ENCODE measurements at regions not wholly inside any gene's neighbourhood (a gene's known extent, or its start where the extent isn't known, plus 50 kb on each side); places are given as distances from the start of the nearest gene placed in this dataset.

GRCh38 chr5:15064396-15064795 is 192.8 kb upstream of the ANKH start:
- DNase-seq (ENCODE audit: low read depth, low spot score) (no peak), FAIRE-seq (no peak)
- H3K36me3 ChIP-seq (ENCODE audit: control insufficient read depth in 2 of 2, extremely low read depth in 1 of 2, insufficient read depth in 2 of 2, low read length in 2 of 2) = no peaks in the 10 kb centered on the region
- no peak overlapping the region for H3K4me2 ChIP-seq (ENCODE audit: control insufficient read depth, extremely low read depth, insufficient read depth, low read depth, low read length)
- H3K79me2 ChIP-seq (ENCODE audit: control insufficient read depth, insufficient read depth, low read length) = no peaks in the 10 kb centered on the region
- H3K9me1 ChIP-seq (ENCODE audit: control insufficient read depth, extremely low read depth, insufficient read depth, low read length) = no peaks in the 10 kb centered on the region
- no peak overlapping the region for H3K9ac ChIP-seq (ENCODE audit: control insufficient read depth, extremely low read depth, insufficient read depth, low read length)
- no peaks in the 10 kb centered on the region for H4K20me1 ChIP-seq (ENCODE audit: control insufficient read depth, extremely low read depth, insufficient read depth, low read length)
- no peak overlapping the region for H2AFZ ChIP-seq (ENCODE audit: control insufficient read depth, low read length)
- no peaks in the 10 kb centered on the region for H3K4me1 ChIP-seq (ENCODE audit: control insufficient read depth, extremely low read depth, insufficient read depth, low read length)
- no peak for TF ChIP-seq CTCF (optimal IDR thresholded peaks at IDR 0.05 in 1 of 3, IDR thresholded peaks at IDR 0.05 in 1 of 3, conservative IDR thresholded peaks at IDR 0.05 in 1 of 3; ENCODE audit: extremely low read depth in 1 of 3, insufficient read depth in 2 of 3, low read length in 3 of 3)
- TF ChIP-seq EZH2 (IDR thresholded peaks at IDR 0.05; ENCODE audit: low read length) = no peak
- H3K9me3 ChIP-seq (ENCODE audit: control insufficient read depth, low read depth, low read length) = no peaks in the 10 kb centered on the region
- no peak overlapping the region for H3K4me3 ChIP-seq (ENCODE audit: control insufficient read depth in 2 of 3, extremely low read depth in 1 of 3, insufficient read depth in 2 of 3, low read depth in 1 of 3, low read length in 3 of 3)
- dilution Hi-C loops (cut with MboI; ENCODE audit: extremely low pct_ligation_motif_present, low sequenced_read_pairs) = no loop called here
- H3K27ac ChIP-seq (ENCODE audit: control insufficient read depth, insufficient read depth, low read length) = no peak overlapping the region
- no peaks in the 10 kb centered on the region for H3K27me3 ChIP-seq (ENCODE audit: control insufficient read depth, extremely low read depth, insufficient read depth, low read length)

- Histone ChIP-seq H3K79me2 (ENCODE audit: control insufficient read depth, insufficient read depth, low read length) (no peaks in the 10 kb centered on the region), H4K20me1 (ENCODE audit: control insufficient read depth, extremely low read depth, insufficient read depth, low read length) (no peaks in the 10 kb centered on the region), H2AFZ (ENCODE audit: control insufficient read depth, low read length) (no peak overlapping the region), H3K4me3 (ENCODE audit: control insufficient read depth in 2 of 3, extremely low read depth in 1 of 3, insufficient read depth in 2 of 3, low read depth in 1 of 3, low read length in 3 of 3) (no peak overlapping the region), H3K9ac (ENCODE audit: control insufficient read depth, extremely low read depth, insufficient read depth, low read length) (no peak overlapping the region), H3K4me2 (ENCODE audit: control insufficient read depth, extremely low read depth, insufficient read depth, low read depth, low read length) (no peak overlapping the region), H3K4me1 (ENCODE audit: control insufficient read depth, extremely low read depth, insufficient read depth, low read length) (no peaks in the 10 kb centered on the region), H3K27ac (ENCODE audit: control insufficient read depth, insufficient read depth, low read length) (no peak overlapping the region), H3K9me1 (ENCODE audit: control insufficient read depth, extremely low read depth, insufficient read depth, low read length) (no peaks in the 10 kb centered on the region), H3K36me3 (ENCODE audit: control insufficient read depth in 2 of 2, extremely low read depth in 1 of 2, insufficient read depth in 2 of 2, low read length in 2 of 2) (no peaks in the 10 kb centered on the region), H3K27me3 (ENCODE audit: control insufficient read depth, extremely low read depth, insufficient read depth, low read length) (no peaks in the 10 kb centered on the region), H3K9me3 (ENCODE audit: control insufficient read depth, low read depth, low read length) (no peaks in the 10 kb centered on the region)
- FAIRE-seq (no peak), DNase-seq (ENCODE audit: low read depth, low spot score) (no peak)
- dilution Hi-C loops (cut with MboI; ENCODE audit: extremely low pct_ligation_motif_present, low sequenced_read_pairs) = no loop called here
- no peak for TF ChIP-seq EZH2 (IDR thresholded peaks at IDR 0.05; ENCODE audit: low read length)
- TF ChIP-seq CTCF (optimal IDR thresholded peaks at IDR 0.05 in 1 of 3, IDR thresholded peaks at IDR 0.05 in 1 of 3, conservative IDR thresholded peaks at IDR 0.05 in 1 of 3; ENCODE audit: extremely low read depth in 1 of 3, insufficient read depth in 2 of 3, low read length in 3 of 3) = no peak
Observed at GRCh38 chr5:15056988-15057592, 185.5 kb upstream of the ANKH start.
